ENCODE measurements at regions not wholly inside any gene's neighbourhood (a gene's known extent, or its start where the extent isn't known, plus 50 kb on each side); places are given as distances from the start of the nearest gene placed in this dataset.

- no peak overlapping the region for H3K27ac ChIP-seq (ENCODE audit: low read depth in 2 of 2, low read length in 2 of 2)
- no peak overlapping the region for H3K4me3 ChIP-seq (ENCODE audit: low read length in 3 of 3)
- no peaks in the 10 kb centered on the region for H3K27me3 ChIP-seq (ENCODE audit: control insufficient read depth, insufficient read depth, low read length)
- H3K4me1 ChIP-seq (ENCODE audit: control insufficient read depth in 2 of 3, insufficient read depth in 2 of 3, low read depth in 1 of 3, low read length in 3 of 3): peaks cover 0 to 2% (median 0%) of the 10 kb centered on the region in 3 donors
- TF ChIP-seq, protein P1, sequence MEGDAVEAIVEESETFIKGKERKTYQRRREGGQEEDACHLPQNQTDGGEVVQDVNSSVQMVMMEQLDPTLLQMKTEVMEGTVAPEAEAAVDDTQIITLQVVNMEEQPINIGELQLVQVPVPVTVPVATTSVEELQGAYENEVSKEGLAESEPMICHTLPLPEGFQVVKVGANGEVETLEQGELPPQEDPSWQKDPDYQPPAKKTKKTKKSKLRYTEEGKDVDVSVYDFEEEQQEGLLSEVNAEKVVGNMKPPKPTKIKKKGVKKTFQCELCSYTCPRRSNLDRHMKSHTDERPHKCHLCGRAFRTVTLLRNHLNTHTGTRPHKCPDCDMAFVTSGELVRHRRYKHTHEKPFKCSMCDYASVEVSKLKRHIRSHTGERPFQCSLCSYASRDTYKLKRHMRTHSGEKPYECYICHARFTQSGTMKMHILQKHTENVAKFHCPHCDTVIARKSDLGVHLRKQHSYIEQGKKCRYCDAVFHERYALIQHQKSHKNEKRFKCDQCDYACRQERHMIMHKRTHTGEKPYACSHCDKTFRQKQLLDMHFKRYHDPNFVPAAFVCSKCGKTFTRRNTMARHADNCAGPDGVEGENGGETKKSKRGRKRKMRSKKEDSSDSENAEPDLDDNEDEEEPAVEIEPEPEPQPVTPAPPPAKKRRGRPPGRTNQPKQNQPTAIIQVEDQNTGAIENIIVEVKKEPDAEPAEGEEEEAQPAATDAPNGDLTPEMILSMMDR (IDR thresholded peaks at IDR 0.05; ENCODE audit: borderline replicate concordance, extremely low read depth, insufficient read depth): no peak
- no peaks in the 10 kb centered on the region for H3K9me3 ChIP-seq (ENCODE audit: control insufficient read depth in 2 of 3, insufficient read depth in 1 of 3, low read length in 3 of 3)
- no peak overlapping the region for H3K9ac ChIP-seq (ENCODE audit: low read length in 3 of 3)
- H3K36me3 ChIP-seq (ENCODE audit: control insufficient read depth in 2 of 3, insufficient read depth in 3 of 3, low read length in 3 of 3): no peaks in the 10 kb centered on the region
- intact Hi-C loops (cut with DNase I): no loop called here
- FAIRE-seq: no peak
- no peak for DNase-seq
Measured at GRCh38 chr13:109880371-109881346, 94.3 kb upstream of the IRS2 start.

- Histone ChIP-seq H3K4me1 (ENCODE audit: control insufficient read depth in 2 of 3, insufficient read depth in 2 of 3, low read depth in 1 of 3, low read length in 3 of 3) (peaks cover 0 to 4% (median 0%) of the 10 kb centered on the region in 3 donors), H3K4me3 (ENCODE audit: low read length in 3 of 3) (no peak overlapping the region), H3K9me3 (ENCODE audit: control insufficient read depth in 2 of 3, insufficient read depth in 1 of 3, low read length in 3 of 3) (no peaks in the 10 kb centered on the region), H3K36me3 (ENCODE audit: control insufficient read depth in 2 of 3, insufficient read depth in 3 of 3, low read length in 3 of 3) (no peaks in the 10 kb centered on the region), H3K27ac (ENCODE audit: low read depth in 2 of 2, low read length in 2 of 2) (no peak overlapping the region), H3K9ac (ENCODE audit: low read length in 3 of 3) (no peak overlapping the region), H3K27me3 (ENCODE audit: control insufficient read depth, insufficient read depth, low read length) (no peaks in the 10 kb centered on the region)
- no peak for FAIRE-seq
- no peak for DNase-seq
- TF ChIP-seq, protein P1 (IDR thresholded peaks at IDR 0.05; ENCODE audit: borderline replicate concordance, extremely low read depth, insufficient read depth): no peak
- intact Hi-C loops (cut with DNase I): no loop called here
Measured at GRCh38 chr13:109879338-109879737, 93.0 kb upstream of the IRS2 start.

DNA sequence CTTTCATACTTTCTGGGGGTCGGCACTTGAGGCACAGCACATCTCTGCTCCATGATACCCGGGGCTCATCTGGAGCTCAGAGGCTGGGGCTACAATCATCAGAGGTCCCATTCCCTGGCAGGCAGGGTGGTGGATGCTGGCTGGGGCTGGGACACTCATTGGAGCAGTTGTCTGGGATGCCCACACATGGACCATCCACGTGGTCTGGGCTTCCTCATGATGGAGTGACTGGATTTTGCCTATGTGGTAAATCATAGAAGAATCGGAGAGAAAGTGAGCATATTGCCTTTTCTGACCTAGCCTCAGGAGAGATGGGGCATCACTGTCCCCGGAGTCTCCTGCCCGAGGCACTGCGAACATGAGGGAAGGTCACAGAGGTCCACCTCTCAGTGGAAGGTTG, 91.4 kb upstream of the IRS2 start:
- H3K27me3 ChIP-seq (ENCODE audit: control insufficient read depth, insufficient read depth, low read length): no peaks in the 10 kb centered on the region
- H3K4me3 ChIP-seq (ENCODE audit: low read length in 3 of 3): no peak overlapping the region
- DNase-seq: no peak
- no peak for FAIRE-seq
- no peak overlapping the region for H3K9ac ChIP-seq (ENCODE audit: low read length in 3 of 3)
- intact Hi-C loops (cut with DNase I): no loop called here
- H3K9me3 ChIP-seq (ENCODE audit: control insufficient read depth in 2 of 3, insufficient read depth in 1 of 3, low read length in 3 of 3): no peaks in the 10 kb centered on the region
- no peaks in the 10 kb centered on the region for H3K36me3 ChIP-seq (ENCODE audit: control insufficient read depth in 2 of 3, insufficient read depth in 3 of 3, low read length in 3 of 3)
- TF ChIP-seq, protein P1 (IDR thresholded peaks at IDR 0.05; ENCODE audit: borderline replicate concordance, extremely low read depth, insufficient read depth): no peak
- peaks cover 0 to 4% (median 0%) of the 10 kb centered on the region in 3 donors for H3K4me1 ChIP-seq (ENCODE audit: control insufficient read depth in 2 of 3, insufficient read depth in 2 of 3, low read depth in 1 of 3, low read length in 3 of 3)
- H3K27ac ChIP-seq (ENCODE audit: low read depth in 2 of 2, low read length in 2 of 2): no peak overlapping the region

All from kidney (tissue), 13 donors.